GM18861 (cell line): ENCODE measurements at regions not wholly inside any gene's neighbourhood (a gene's known extent, or its start where the extent isn't known, plus 50 kb on each side); places are given as distances from the start of the nearest gene placed in this dataset.

Source experiments
- ATAC-seq: cut with Tn5 transposase; IDR thresholded peaks from one replicate; pipeline ENCODE4 v1.9.1; 2021; ENCODE audit not compliant: unreplicated experiment

DNA sequence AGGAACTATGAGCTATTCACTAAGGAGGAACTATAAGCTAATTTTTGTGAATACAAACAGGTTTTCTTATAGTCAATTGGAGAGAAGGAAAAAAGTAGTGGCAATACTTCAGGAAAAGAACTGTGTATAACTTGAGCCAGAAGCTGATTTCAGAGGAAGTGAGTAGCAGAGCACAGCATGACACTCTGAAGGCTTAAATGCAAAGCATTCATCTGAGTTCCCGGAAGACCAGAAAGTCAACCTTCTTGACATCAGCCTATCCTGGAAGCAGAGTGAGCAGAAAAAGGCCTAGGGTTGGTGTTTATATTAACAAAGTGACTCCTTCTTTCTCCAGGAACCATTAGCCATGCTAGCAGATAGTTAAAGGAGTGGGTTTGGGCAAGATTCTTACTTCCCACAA is 545.2 kb downstream of the MRPL39 start:
- no peak for ATAC-seq

DNA sequence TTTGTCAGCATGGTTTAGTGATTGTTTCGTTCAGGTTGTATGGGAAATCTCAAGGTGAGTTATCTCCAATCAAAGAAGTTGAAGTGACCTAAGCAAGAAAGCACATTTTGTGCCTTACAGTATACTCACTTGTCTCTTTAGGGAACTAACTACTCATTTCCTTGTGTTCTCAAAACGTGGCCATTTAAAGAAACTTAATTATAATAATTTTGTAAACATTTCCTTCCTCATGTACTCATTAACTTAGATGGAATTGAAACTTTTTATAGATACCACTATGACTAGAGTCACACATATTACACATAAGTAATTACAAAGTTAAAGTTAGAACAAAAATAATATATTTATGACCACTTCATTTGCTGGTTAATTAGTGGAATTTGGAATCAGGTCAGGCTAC is 552.6 kb downstream of the MRPL39 start:
- ATAC-seq, result peak; percentile 59

DNA sequence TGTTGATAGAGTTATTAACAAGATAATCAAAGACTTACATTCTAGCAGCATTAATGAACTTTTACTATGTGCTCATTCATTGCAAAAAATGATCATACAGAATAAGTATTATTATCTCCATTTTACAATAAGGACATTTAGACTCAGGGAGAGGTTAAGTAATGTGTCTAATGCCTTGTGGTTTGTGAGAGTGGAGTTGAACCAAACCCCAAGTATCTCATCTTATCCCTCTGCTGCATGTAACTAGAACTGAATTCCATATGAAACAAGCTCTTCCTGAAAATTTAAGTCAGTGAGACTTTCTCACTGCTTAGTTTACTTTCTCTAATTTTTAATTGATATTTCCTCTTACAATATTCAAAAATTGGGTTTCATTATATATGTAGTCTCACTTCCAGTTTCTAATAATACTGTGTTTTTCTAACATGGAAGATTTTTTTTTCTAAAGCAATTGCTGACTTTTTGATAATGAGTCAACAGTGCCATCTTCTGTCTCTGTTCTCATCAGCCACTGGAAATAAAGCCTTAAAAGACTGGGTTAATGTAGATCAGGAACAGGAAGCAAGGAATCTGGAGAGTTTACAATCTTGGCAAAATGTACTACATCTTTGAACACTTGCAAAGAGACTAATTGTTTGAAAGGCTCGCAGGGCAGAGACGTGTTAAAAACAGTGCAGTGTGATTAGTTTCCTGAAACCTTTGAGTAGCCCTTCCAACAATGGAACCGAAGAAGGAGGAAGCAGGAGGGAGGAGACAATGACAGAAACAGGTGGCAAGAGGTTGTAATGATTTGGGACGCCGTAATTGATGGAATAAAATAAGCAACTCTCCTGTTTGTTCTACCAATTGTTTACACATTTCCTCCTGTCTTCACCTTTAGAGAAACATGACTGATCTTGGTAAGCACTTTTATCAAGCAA is 567.6 kb downstream of the MRPL39 start:
- ATAC-seq, result peak; percentile 89

GRCh38 chr21:25036775-25037174 is 570.5 kb downstream of the MRPL39 start:
- no peak for ATAC-seq

DNA sequence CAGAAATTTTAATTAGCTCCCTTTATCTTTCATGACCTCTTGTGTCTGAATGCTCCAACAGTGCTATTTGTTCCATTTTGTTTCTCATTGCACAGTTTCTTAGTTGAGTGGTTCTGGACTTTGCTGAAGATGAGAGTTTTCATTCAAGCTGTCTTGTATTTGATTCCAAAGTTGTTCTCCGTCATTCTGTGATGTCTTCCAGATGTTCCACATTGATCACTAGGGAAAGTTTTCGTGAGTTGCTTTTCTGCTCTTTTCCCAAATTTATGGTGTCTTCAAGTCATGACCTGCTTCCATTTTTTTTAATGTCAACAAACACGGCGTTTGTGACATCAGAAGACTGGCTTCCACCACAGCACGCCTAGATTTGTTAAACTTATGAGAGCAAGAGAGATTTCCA is 575.5 kb downstream of the MRPL39 start:
- ATAC-seq, result no peak

GRCh38 chr21:25029580-25029979 is 577.7 kb downstream of the MRPL39 start:
- peak; percentile 69 for ATAC-seq

DNA sequence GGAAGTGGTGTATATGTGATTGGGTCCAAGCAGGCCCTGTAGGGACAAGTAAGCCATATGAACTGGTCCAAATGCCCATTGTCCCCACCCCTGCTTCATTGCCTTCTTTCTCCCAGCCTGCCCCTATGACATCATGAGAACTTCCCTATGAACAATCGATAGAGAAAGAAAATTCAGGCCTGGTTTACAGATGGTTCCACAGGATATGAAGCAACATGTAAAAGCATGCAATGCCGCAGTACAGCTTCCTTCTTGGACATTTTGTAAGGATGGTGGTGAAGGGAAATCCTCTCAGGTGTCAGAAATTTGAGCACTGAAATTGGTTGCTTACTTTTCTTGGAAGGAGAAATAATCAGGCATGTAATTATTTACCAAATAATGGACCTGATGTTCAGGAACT is 581.7 kb downstream of the MRPL39 start:
- ATAC-seq, result no peak

GRCh38 chr21:25024639-25025038 is 582.6 kb downstream of the MRPL39 start:
- no peak for ATAC-seq

GRCh38 chr21:25005388-25005787 is 601.9 kb downstream of the MRPL39 start:
- ATAC-seq, result no peak

DNA sequence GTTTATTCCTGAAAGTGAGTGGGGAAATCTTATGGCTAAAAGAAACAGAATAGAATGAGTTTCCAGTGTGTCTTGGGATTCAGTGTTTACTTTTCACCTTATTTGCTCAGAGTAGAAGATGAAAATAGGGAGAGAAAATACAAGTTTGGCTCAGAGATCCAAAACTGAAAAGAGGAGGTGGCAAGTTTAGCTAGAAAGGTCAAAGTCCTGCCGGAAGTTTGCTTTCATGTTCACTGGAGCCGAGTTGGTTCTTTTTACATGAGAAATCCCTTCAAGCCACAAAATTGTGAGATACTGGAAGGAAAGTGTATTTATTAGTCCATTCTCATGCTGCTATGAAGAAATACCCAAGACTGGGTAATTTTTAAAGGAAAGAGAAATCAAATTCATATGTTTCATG is 604.6 kb downstream of the MRPL39 start:
- ATAC-seq, result no peak

GRCh38 chr21:24995216-24995615 is 612.1 kb downstream of the MRPL39 start:
- ATAC-seq, result no peak

- ATAC-seq, result no peak
These were observed 612.6 kb downstream of the MRPL39 start for GRCh38 chr21:24994717-24995116.

DNA sequence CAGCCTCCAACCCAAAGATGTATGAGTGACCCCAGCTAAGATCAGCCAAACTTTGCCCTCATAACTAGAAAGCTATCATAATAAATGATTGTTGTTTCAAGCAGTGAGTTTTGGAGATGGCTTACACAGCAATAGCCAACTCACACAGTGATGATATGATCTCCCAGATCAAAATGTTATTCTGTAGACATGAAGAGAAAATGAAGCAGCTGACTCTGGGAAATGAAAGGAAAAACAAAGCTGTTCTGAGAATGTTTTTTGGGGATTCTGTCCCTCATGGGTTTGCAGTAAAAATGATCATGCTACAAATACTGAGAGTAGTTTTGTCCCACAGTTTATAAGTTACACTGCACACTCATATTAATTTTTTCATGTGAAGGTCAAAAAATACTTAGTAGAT is 617.8 kb downstream of the MRPL39 start:
- ATAC-seq, result no peak

DNA sequence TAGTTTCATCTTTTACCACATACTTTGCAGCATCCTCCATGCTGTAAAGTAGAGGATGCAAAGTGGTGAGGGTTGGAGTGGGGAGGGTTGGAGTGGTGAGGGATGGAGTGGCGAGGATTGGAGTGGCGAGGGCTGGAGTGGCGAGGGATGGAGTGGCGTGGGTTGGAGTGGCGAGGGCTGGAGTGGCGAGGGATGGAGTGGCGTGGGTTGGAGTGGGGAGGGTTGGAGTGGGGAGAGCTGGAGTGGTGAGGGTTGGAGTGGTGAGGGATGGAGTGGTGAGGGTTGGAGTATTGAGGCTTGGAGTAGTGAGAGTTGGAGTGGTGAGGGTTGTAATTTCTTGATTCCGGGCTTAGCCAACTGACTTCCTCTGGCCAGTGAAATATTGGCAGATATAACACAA is 618.3 kb downstream of the MRPL39 start:
- ATAC-seq, result no peak

- no peak for ATAC-seq
These were observed 631.0 kb downstream of the MRPL39 start for GRCh38 chr21:24976238-24976637.

- ATAC-seq, result no peak
These were observed 638.2 kb downstream of the MRPL39 start for GRCh38 chr21:24969068-24969467.

- ATAC-seq, result peak; percentile 96
These were observed 651.9 kb downstream of the MRPL39 start for GRCh38 chr21:24955275-24955961.

DNA sequence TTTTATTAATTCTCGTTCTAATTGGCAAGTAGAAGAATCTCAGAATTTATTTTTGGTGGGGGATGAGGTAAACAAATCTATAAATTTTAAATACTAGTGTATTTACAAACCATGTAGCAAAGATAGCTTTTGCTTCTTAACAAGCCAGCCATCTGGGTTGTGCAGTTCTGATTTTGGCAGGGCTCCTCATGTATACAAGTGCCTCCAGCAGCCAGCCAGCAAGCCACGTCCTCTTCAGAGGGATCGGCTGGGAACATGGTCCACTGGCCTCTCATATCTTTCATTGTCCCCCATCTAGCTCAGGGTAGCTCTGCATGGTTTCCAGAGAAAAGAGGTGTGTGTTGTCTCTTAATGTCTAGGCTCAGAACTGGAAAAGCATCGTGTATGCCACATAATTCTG is 659.1 kb downstream of the MRPL39 start:
- ATAC-seq, result no peak

GRCh38 chr21:24945910-24946309 is 661.4 kb downstream of the MRPL39 start:
- no peak for ATAC-seq

DNA sequence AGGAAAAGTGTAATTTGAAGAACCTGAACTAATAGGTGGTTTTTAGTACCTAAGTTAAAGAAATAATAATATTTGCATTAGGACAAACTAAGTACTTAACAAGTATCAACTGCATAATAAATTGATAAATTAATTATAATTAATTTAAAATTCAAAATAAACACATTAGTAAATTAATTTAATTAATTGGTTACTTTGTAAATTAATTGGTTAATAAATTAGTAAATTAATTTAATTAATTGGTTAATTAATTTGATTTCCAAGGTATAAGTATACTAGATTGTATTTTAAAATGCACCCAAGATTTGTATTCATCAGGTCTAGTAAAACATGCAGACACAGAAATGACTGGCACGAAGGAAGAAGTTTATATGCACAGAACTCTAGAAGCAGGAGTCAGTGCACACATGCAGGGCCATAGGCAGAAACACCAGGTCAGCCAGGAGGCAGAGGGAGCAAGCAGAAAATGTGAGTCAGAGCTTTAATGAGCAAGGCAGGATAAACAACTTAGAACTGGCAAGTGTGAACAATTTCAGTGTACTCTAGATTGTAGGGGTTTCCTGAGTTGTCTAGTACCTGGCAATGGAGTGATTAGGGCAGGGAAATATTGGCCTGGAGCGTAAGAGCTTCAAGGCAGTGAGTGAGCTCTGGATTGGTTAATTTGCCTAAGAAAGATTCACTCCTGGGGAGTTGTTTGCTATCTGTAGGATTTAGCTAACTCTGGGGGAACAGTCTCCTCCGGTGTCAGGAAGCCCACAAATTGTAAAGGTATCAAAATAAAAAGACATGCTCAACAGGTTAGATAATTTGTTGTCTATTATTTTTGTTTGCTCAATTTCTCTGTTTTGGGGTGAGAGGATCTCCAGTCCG is 665.7 kb downstream of the MRPL39 start:
- no peak for ATAC-seq

GRCh38 chr21:24939291-24939690 is 668.0 kb downstream of the MRPL39 start:
- ATAC-seq, result no peak
